Fibroblast of lung (primary cell): ENCODE measurements at regions not wholly inside any gene's neighbourhood (a gene's known extent, or its start where the extent isn't known, plus 50 kb on each side); places are given as distances from the start of the nearest gene placed in this dataset.

Experiments used
- DNase-seq, 2 donors: peaks; one replicate each; pipeline versions ENCODE4 v3.0.0 to v3.0.0-alpha.2; 2010; ENCODE audit warnings: low read depth in 2 of 2
- H2AFZ ChIP-seq: 2 replicates; pipeline ENCODE4 v1.5.1; 2012; ENCODE audit warnings: low read length, control low read depth, inconsistent platforms
- H3K27ac ChIP-seq: 2 replicates; pipeline ENCODE4 v1.5.1; 2011; ENCODE audit warnings: low read length, control low read depth; ENCODE audit not compliant: insufficient read depth
- H3K27me3 ChIP-seq: 2 replicates; pipeline ENCODE4 v1.5.1; 2011; ENCODE audit warnings: mild to moderate bottlenecking, low read length; ENCODE audit not compliant: control insufficient read depth, insufficient read depth
- H3K36me3 ChIP-seq: 2 replicates; pipeline ENCODE4 v1.5.1; 2011; ENCODE audit warnings: low read length; ENCODE audit not compliant: control insufficient read depth, insufficient read depth
- H3K4me1 ChIP-seq: 2 replicates; pipeline ENCODE4 v1.5.1; 2011; ENCODE audit warnings: low read length; ENCODE audit not compliant: control insufficient read depth, insufficient read depth; ENCODE audit errors: extremely low read depth
- H3K4me2 ChIP-seq: 2 replicates; pipeline ENCODE4 v1.5.1; 2011; ENCODE audit warnings: low read length, control low read depth; ENCODE audit not compliant: insufficient read depth; ENCODE audit errors: extremely low read depth
- H3K4me3 ChIP-seq, 4 experiments: fragments of 200-600 bp in 1 of 4; sonication (generic) in 1 of 4; replicated peaks in 1 of 4; 2 replicates each; pipeline ENCODE4 v1.5.1; 2011 to 2016; ENCODE audit warnings: low read length in 4 of 4, low read depth in 3 of 4, mild to moderate bottlenecking in 3 of 4, control low read depth in 2 of 4, inconsistent platforms in 1 of 4, mixed read lengths in 1 of 4; ENCODE audit not compliant: insufficient read depth in 1 of 4; ENCODE audit errors: control extremely low read depth in 1 of 4
- H3K79me2 ChIP-seq: 2 replicates; pipeline ENCODE4 v1.5.1; 2012; ENCODE audit warnings: mild to moderate bottlenecking, low read length, inconsistent platforms; ENCODE audit not compliant: control insufficient read depth, insufficient read depth
- H3K9ac ChIP-seq: 2 replicates; pipeline ENCODE4 v1.5.1; 2011; ENCODE audit warnings: mild to moderate bottlenecking, low read length, control low read depth; ENCODE audit not compliant: insufficient read depth
- H3K9me3 ChIP-seq: 2 replicates; pipeline ENCODE4 v1.5.1; 2012; ENCODE audit warnings: low read depth, low read length; ENCODE audit not compliant: control insufficient read depth, insufficient read depth
- H4K20me1 ChIP-seq: 2 replicates; pipeline ENCODE4 v1.5.1; 2011; ENCODE audit warnings: low read length; ENCODE audit not compliant: control insufficient read depth, insufficient read depth; ENCODE audit errors: extremely low read depth
- EZH2 ChIP-seq: IDR thresholded peaks from 2 replicates; pipeline ENCODE4 v1.5.1; 2012; ENCODE audit warnings: low read length, control low read depth, mild to moderate bottlenecking; ENCODE audit errors: missing control alignments
- TF ChIP-seq, protein P1 (sequence below), 2 donors: IDR thresholded peaks in 1 of 2; conservative IDR thresholded peaks in 1 of 2; 1 replicate in 1 of 2; 2 replicates in 1 of 2; pipeline ENCODE4 v1.5.1; 2011 to 2012; ENCODE audit warnings: low read length in 2 of 2, control low read depth in 1 of 2, inconsistent platforms in 1 of 2, low read depth in 1 of 2, mild to moderate bottlenecking in 1 of 2

DNA sequence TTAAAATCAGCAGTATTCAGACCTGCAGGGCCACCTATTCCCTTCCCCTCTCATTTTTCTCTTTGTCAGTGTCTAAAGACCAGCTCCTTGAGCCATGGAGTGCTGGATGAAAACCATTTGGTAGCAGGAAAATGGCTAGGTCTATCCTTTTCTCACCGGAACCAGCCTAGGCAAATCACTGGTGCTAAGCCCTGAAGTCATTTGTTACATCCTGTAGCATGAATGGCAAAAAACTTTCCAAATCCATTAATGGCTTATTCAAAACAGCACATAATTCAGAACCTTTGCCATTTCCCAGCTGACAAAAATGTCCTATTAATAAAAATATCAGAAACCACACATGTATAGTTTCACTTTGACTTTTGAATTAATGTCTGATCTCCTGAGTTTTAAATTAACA, 209.5 kb upstream of the E2F8 start:
- H2AFZ ChIP-seq, result no peak overlapping the region
- no peaks in the 10 kb centered on the region for H3K79me2 ChIP-seq
- H3K9ac ChIP-seq, result no peak overlapping the region
- no peaks in the 10 kb centered on the region for H4K20me1 ChIP-seq
- H3K4me3 ChIP-seq, result no peak overlapping the region
- no peak overlapping the region for H3K4me2 ChIP-seq
- no peaks in the 10 kb centered on the region for H3K36me3 ChIP-seq
- H3K4me1 ChIP-seq, result peaks cover 4% of the 10 kb centered on the region
- DNase-seq, result no peak
- no peaks in the 10 kb centered on the region for H3K9me3 ChIP-seq
- TF ChIP-seq, protein P1, sequence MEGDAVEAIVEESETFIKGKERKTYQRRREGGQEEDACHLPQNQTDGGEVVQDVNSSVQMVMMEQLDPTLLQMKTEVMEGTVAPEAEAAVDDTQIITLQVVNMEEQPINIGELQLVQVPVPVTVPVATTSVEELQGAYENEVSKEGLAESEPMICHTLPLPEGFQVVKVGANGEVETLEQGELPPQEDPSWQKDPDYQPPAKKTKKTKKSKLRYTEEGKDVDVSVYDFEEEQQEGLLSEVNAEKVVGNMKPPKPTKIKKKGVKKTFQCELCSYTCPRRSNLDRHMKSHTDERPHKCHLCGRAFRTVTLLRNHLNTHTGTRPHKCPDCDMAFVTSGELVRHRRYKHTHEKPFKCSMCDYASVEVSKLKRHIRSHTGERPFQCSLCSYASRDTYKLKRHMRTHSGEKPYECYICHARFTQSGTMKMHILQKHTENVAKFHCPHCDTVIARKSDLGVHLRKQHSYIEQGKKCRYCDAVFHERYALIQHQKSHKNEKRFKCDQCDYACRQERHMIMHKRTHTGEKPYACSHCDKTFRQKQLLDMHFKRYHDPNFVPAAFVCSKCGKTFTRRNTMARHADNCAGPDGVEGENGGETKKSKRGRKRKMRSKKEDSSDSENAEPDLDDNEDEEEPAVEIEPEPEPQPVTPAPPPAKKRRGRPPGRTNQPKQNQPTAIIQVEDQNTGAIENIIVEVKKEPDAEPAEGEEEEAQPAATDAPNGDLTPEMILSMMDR (conservative IDR thresholded peaks at IDR 0.05 in 1 of 2, IDR thresholded peaks at IDR 0.05 in 1 of 2; ENCODE audit: low read depth in 1 of 2, low read length in 2 of 2), result no peak
- no peak for TF ChIP-seq EZH2
- H3K27ac ChIP-seq, result no peak overlapping the region
- no peaks in the 10 kb centered on the region for H3K27me3 ChIP-seq

DNA sequence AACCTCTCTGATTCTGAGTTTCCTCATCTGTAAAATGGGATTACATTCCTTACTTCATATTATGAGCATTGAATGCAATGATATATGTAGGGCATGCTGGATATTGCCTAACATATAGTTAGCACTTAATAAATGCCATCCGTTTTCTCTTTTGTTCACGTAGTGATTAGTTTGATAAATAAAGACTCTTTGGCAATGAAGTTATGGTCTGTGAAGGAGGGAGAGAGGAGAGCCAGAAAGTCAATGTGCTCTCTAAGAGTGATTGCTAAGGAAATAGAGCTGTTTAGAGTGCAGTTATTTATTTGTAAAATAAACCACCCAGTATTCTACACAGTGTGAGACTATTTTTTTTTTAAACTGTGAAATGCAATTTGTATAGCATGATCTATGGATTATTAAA, 207.9 kb upstream of the E2F8 start:
- Histone ChIP-seq H3K4me2 (no peak overlapping the region), H3K27ac (no peak overlapping the region), H3K9me3 (no peaks in the 10 kb centered on the region), H3K4me3 (no peak overlapping the region), H3K4me1 (peaks cover 4% of the 10 kb centered on the region), H4K20me1 (no peaks in the 10 kb centered on the region), H3K9ac (no peak overlapping the region), H2AFZ (no peak overlapping the region), H3K36me3 (no peaks in the 10 kb centered on the region), H3K27me3 (no peaks in the 10 kb centered on the region), H3K79me2 (no peaks in the 10 kb centered on the region)
- DNase-seq, result no peak
- no peak for TF ChIP-seq EZH2
- TF ChIP-seq, protein P1 (conservative IDR thresholded peaks at IDR 0.05 in 1 of 2, IDR thresholded peaks at IDR 0.05 in 1 of 2; ENCODE audit: low read depth in 1 of 2, low read length in 2 of 2), result no peak

DNA sequence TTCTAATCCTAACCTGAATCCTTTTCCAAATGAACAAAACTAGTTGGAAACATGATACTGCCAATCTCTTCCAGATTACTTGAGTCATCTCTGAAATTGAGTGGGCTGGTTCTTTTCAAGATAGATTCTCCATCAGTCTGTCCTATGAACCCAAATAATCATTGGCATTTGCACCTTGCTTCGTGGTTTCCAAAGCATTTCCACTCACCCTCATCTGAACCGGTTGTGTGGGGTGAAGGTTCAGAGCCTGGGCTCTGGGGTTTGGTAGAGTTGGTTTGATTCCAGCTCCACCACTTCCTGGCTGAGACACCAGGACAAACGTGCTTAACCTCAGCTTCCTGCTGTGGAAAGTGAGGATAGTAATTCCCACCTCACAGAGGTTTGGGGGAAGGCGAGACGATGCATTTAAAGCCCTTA, 206.4 kb upstream of the E2F8 start:
- H3K4me1 ChIP-seq, result peaks cover 10% of the 10 kb centered on the region
- DNase-seq, result peak in 1 of 2 donors; percentile 68
- TF ChIP-seq, protein P1 (conservative IDR thresholded peaks at IDR 0.05 in 1 of 2, IDR thresholded peaks at IDR 0.05 in 1 of 2; ENCODE audit: low read depth in 1 of 2, low read length in 2 of 2), result no peak
- TF ChIP-seq EZH2, result no peak
- no peak overlapping the region for H3K4me2 ChIP-seq
- no peak overlapping the region for H3K9ac ChIP-seq
- no peaks in the 10 kb centered on the region for H4K20me1 ChIP-seq
- H3K9me3 ChIP-seq, result no peaks in the 10 kb centered on the region
- no peak overlapping the region for H3K27ac ChIP-seq
- no peak overlapping the region for H2AFZ ChIP-seq
- H3K4me3 ChIP-seq, result no peak overlapping the region
- H3K36me3 ChIP-seq, result no peaks in the 10 kb centered on the region
- no peaks in the 10 kb centered on the region for H3K79me2 ChIP-seq
- no peaks in the 10 kb centered on the region for H3K27me3 ChIP-seq
